ENCODE measurements at regions not wholly inside any gene's neighbourhood (a gene's known extent, or its start where the extent isn't known, plus 50 kb on each side); places are given as distances from the start of the nearest gene placed in this dataset.

DNA sequence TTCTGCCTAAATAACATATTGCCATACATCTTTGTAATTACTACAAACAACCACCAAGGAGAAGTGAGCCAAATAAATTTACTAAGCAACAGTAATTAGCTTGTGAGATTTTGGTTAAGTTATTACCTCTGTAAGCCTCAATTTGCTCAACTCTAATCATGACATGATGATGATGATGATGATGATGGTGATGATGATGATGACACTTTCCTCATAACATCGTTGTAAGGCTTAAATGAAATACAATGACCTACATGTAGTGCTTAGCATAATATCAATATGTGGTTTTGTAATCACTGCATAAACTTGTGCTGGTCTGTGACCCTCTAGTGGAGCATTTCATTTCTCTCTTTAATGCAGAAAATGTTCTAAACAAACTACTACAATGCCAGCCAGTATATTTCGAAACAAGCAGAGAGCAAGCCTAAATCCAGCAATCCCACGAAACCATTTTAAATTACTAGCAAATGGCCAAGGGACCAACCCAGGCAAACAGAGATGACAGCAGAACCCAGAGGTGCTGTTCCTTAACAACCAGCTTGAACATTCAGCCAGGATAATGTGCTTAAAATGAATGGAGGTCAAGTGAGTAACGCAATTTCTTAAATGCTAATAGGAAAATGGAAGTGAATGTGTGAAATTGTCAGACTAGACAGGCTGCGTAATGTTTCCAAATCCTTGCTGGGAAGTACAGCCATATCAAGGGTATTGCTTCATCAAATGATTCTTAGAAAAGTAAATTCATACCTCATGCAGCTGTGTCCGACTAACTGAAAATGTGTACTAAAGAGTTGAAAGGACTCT, 281.9 kb upstream of the PUM3 start:
- BruUV-seq (replicated peaks): no TSS peak
- ChIA-PET CTCF (no interaction called here), POLR2A (no interaction called here), RAD21 (ENCODE audit: low non-redundant PET in 1 of 2, low total read pairs in 2 of 2, uncharacterized antibody in 2 of 2, unreplicated experiment in 2 of 2) (no interaction called here)
- DNase-seq (ENCODE audit: low read depth, low spot score): no peak
- Histone ChIP-seq H3K4me3 (replicated peaks in 1 of 2; ENCODE audit: low read depth in 1 of 2, low read length in 2 of 2) (no peak overlapping the region), H3K9ac (ENCODE audit: low read length) (no peak overlapping the region), H3K36me3 (ENCODE audit: control insufficient read depth in 1 of 2, insufficient read depth in 2 of 2, low read length in 2 of 2) (no peaks in the 10 kb centered on the region), H3K9me3 (ENCODE audit: control insufficient read depth in 1 of 2, insufficient read depth in 1 of 2, low read depth in 1 of 2, low read length in 2 of 2) (no peaks in the 10 kb centered on the region), H3K27ac (ENCODE audit: low read depth, low read length) (no peak overlapping the region), H4K20me1 (ENCODE audit: insufficient read depth) (no peaks in the 10 kb centered on the region), H3K79me2 (ENCODE audit: insufficient read depth, low read length) (no peaks in the 10 kb centered on the region), H3K4me1 (ENCODE audit: control insufficient read depth in 1 of 2, insufficient read depth in 2 of 2, low read length in 2 of 2) (no peaks in the 10 kb centered on the region), H3K4me2 (ENCODE audit: low read length) (no peak overlapping the region), H3K27me3 (ENCODE audit: insufficient read depth, low read length) (peaks cover 33% of the 10 kb centered on the region), H3K9me2 (ENCODE audit: insufficient read depth) (no peaks in the 10 kb centered on the region), H2AFZ (ENCODE audit: low read depth, low read length, poor library complexity, severe bottlenecking) (no peak overlapping the region)
- no peak for ATAC-seq
- intact Hi-C loops (cut with micrococcal nuclease): no loop called here
- TF ChIP-seq REST (IDR thresholded peaks at IDR 0.05; ENCODE audit: low read depth): no peak
- no peak for TF ChIP-seq SRF (IDR thresholded peaks at IDR 0.05; ENCODE audit: low read depth)
- TF ChIP-seq YY1 (IDR thresholded peaks at IDR 0.05; ENCODE audit: extremely low read depth, insufficient replicate concordance, low read depth, low read length): no peak
- TF ChIP-seq SIN3A (IDR thresholded peaks at IDR 0.05; ENCODE audit: low read depth): no peak
- no peak for TF ChIP-seq MAX (IDR thresholded peaks at IDR 0.05)
- TF ChIP-seq, protein P1, sequence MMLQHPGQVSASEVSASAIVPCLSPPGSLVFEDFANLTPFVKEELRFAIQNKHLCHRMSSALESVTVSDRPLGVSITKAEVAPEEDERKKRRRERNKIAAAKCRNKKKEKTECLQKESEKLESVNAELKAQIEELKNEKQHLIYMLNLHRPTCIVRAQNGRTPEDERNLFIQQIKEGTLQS (IDR thresholded peaks at IDR 0.05): no peak
- no peak for TF ChIP-seq CBX3 (IDR thresholded peaks at IDR 0.05; ENCODE audit: low read depth)
- no peak for TF ChIP-seq POLR2AphosphoS5 (IDR thresholded peaks at IDR 0.05; ENCODE audit: low read depth, low read length)
- TF ChIP-seq RAD21 (IDR thresholded peaks at IDR 0.05; ENCODE audit: low read depth): no peak

All from HCT116 (cell line).